ENCODE measurements at regions not wholly inside any gene's neighbourhood (a gene's known extent, or its start where the extent isn't known, plus 50 kb on each side); places are given as distances from the start of the nearest gene placed in this dataset.

DNA sequence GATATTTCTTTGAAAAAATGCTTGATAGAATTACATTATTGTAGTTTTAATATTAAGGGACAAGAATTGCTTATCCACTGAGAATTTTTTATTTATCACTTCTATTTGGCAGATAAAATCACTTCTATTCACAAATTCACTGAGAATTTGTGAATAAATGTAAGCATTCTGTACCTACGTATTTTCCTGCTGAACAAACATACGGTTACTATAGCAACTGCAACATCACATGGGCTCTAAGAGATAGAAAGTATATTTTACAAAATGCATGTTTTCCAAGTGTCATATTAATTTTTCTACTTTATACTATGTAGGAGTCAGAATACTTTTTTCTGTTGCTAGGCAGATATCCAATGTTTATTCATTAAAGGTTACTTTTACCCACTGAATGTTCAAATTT is 166.2 kb downstream of the ZIC1 start:
- Mint-ChIP-seq H3K36me3 (ENCODE audit: low read depth) (no peaks in the 10 kb centered on the region), H3K9me3 (no peaks in the 10 kb centered on the region), H3K27ac (no peak overlapping the region), H3K4me3 (no peak overlapping the region), H3K27me3 (ENCODE audit: insufficient read depth, low read depth, poor library complexity) (no peaks in the 10 kb centered on the region), H3K4me1 (no peaks in the 10 kb centered on the region)
- H3K36me3 ChIP-seq (ENCODE audit: insufficient read depth) = no peaks in the 10 kb centered on the region
- no peaks in the 10 kb centered on the region for H3K27me3 ChIP-seq (ENCODE audit: insufficient read depth)
- H3K4me2 ChIP-seq = no peak overlapping the region
- no peaks in the 10 kb centered on the region for H3F3A ChIP-seq (replicated peaks; ENCODE audit: low read depth)
- no peak for DNase-seq (ENCODE audit: low spot score)
- TF ChIP-seq NANOG (IDR thresholded peaks at IDR 0.05; ENCODE audit: borderline replicate concordance) (no peak), ZNF114 (CRISPR knock-in tag; IDR thresholded peaks at IDR 0.05) (no peak), EZH2phosphoT487 (IDR thresholded peaks at IDR 0.05; ENCODE audit: unreplicated experiment) (no peak), EZH2 (IDR thresholded peaks at IDR 0.05; ENCODE audit: low read depth, unreplicated experiment) (no peak), STAT1 (IDR thresholded peaks at IDR 0.05; ENCODE audit: unreplicated experiment) (no peak), ZNF331 (CRISPR knock-in tag; IDR thresholded peaks at IDR 0.05; ENCODE audit: low read depth) (no peak), JUNB (IDR thresholded peaks at IDR 0.05; ENCODE audit: unreplicated experiment) (no peak), POLR2AphosphoS5 (IDR thresholded peaks at IDR 0.05; ENCODE audit: low read depth) (no peak), CREB1 (CRISPR knock-in tag; IDR thresholded peaks at IDR 0.05; ENCODE audit: low read depth) (no peak)
- TF ChIP-seq, protein P1, sequence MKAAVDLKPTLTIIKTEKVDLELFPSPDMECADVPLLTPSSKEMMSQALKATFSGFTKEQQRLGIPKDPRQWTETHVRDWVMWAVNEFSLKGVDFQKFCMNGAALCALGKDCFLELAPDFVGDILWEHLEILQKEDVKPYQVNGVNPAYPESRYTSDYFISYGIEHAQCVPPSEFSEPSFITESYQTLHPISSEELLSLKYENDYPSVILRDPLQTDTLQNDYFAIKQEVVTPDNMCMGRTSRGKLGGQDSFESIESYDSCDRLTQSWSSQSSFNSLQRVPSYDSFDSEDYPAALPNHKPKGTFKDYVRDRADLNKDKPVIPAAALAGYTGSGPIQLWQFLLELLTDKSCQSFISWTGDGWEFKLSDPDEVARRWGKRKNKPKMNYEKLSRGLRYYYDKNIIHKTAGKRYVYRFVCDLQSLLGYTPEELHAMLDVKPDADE (IDR thresholded peaks at IDR 0.05) = no peak
- TF ChIP-seq, protein P2, sequence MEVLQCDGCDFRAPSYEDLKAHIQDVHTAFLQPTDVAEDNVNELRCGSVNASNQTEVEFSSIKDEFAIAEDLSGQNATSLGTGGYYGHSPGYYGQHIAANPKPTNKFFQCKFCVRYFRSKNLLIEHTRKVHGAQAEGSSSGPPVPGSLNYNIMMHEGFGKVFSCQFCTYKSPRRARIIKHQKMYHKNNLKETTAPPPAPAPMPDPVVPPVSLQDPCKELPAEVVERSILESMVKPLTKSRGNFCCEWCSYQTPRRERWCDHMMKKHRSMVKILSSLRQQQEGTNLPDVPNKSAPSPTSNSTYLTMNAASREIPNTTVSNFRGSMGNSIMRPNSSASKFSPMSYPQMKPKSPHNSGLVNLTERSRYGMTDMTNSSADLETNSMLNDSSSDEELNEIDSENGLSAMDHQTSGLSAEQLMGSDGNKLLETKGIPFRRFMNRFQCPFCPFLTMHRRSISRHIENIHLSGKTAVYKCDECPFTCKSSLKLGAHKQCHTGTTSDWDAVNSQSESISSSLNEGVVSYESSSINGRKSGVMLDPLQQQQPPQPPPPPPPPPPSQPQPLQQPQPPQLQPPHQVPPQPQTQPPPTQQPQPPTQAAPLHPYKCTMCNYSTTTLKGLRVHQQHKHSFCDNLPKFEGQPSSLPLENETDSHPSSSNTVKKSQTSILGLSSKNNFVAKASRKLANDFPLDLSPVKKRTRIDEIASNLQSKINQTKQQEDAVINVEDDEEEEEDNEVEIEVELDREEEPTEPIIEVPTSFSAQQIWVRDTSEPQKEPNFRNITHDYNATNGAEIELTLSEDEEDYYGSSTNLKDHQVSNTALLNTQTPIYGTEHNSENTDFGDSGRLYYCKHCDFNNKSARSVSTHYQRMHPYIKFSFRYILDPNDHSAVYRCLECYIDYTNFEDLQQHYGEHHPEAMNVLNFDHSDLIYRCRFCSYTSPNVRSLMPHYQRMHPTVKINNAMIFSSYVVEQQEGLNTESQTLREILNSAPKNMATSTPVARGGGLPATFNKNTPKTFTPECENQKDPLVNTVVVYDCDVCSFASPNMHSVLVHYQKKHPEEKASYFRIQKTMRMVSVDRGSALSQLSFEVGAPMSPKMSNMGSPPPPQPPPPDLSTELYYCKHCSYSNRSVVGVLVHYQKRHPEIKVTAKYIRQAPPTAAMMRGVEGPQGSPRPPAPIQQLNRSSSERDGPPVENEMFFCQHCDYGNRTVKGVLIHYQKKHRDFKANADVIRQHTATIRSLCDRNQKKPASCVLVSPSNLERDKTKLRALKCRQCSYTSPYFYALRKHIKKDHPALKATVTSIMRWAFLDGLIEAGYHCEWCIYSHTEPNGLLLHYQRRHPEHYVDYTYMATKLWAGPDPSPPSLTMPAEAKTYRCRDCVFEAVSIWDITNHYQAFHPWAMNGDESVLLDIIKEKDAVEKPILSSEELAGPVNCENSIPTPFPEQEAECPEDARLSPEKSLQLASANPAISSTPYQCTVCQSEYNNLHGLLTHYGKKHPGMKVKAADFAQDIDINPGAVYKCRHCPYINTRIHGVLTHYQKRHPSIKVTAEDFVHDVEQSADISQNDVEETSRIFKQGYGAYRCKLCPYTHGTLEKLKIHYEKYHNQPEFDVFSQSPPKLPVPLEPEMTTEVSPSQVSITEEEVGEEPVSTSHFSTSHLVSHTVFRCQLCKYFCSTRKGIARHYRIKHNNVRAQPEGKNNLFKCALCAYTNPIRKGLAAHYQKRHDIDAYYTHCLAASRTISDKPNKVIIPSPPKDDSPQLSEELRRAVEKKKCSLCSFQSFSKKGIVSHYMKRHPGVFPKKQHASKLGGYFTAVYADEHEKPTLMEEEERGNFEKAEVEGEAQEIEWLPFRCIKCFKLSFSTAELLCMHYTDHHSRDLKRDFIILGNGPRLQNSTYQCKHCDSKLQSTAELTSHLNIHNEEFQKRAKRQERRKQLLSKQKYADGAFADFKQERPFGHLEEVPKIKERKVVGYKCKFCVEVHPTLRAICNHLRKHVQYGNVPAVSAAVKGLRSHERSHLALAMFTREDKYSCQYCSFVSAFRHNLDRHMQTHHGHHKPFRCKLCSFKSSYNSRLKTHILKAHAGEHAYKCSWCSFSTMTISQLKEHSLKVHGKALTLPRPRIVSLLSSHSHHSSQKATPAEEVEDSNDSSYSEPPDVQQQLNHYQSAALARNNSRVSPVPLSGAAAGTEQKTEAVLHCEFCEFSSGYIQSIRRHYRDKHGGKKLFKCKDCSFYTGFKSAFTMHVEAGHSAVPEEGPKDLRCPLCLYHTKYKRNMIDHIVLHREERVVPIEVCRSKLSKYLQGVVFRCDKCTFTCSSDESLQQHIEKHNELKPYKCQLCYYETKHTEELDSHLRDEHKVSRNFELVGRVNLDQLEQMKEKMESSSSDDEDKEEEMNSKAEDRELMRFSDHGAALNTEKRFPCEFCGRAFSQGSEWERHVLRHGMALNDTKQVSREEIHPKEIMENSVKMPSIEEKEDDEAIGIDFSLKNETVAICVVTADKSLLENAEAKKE (CRISPR knock-in tag; IDR thresholded peaks at IDR 0.05) = no peak
- TF ChIP-seq, protein P3, sequence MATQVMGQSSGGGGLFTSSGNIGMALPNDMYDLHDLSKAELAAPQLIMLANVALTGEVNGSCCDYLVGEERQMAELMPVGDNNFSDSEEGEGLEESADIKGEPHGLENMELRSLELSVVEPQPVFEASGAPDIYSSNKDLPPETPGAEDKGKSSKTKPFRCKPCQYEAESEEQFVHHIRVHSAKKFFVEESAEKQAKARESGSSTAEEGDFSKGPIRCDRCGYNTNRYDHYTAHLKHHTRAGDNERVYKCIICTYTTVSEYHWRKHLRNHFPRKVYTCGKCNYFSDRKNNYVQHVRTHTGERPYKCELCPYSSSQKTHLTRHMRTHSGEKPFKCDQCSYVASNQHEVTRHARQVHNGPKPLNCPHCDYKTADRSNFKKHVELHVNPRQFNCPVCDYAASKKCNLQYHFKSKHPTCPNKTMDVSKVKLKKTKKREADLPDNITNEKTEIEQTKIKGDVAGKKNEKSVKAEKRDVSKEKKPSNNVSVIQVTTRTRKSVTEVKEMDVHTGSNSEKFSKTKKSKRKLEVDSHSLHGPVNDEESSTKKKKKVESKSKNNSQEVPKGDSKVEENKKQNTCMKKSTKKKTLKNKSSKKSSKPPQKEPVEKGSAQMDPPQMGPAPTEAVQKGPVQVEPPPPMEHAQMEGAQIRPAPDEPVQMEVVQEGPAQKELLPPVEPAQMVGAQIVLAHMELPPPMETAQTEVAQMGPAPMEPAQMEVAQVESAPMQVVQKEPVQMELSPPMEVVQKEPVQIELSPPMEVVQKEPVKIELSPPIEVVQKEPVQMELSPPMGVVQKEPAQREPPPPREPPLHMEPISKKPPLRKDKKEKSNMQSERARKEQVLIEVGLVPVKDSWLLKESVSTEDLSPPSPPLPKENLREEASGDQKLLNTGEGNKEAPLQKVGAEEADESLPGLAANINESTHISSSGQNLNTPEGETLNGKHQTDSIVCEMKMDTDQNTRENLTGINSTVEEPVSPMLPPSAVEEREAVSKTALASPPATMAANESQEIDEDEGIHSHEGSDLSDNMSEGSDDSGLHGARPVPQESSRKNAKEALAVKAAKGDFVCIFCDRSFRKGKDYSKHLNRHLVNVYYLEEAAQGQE (IDR thresholded peaks at IDR 0.05; ENCODE audit: unreplicated experiment) = no peak
- TF ChIP-seq, protein P4, sequence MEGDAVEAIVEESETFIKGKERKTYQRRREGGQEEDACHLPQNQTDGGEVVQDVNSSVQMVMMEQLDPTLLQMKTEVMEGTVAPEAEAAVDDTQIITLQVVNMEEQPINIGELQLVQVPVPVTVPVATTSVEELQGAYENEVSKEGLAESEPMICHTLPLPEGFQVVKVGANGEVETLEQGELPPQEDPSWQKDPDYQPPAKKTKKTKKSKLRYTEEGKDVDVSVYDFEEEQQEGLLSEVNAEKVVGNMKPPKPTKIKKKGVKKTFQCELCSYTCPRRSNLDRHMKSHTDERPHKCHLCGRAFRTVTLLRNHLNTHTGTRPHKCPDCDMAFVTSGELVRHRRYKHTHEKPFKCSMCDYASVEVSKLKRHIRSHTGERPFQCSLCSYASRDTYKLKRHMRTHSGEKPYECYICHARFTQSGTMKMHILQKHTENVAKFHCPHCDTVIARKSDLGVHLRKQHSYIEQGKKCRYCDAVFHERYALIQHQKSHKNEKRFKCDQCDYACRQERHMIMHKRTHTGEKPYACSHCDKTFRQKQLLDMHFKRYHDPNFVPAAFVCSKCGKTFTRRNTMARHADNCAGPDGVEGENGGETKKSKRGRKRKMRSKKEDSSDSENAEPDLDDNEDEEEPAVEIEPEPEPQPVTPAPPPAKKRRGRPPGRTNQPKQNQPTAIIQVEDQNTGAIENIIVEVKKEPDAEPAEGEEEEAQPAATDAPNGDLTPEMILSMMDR (conservative IDR thresholded peaks at IDR 0.05; ENCODE audit: low read depth in 2 of 2) = no peak
- H3K79me2 ChIP-seq (replicated peaks; ENCODE audit: insufficient read depth) = no peaks in the 10 kb centered on the region
- no peak overlapping the region for H2AFZ ChIP-seq
- ATAC-seq = no peak
- no peak overlapping the region for H3K27ac ChIP-seq (ENCODE audit: low read depth)
- no peak overlapping the region for H3K4me3 ChIP-seq
- no peaks in the 10 kb centered on the region for H4K20me1 ChIP-seq (replicated peaks; ENCODE audit: insufficient read depth)
- H3K4me1 ChIP-seq (ENCODE audit: insufficient read depth) = no peaks in the 10 kb centered on the region
- no peaks in the 10 kb centered on the region for H3K9me2 ChIP-seq (ENCODE audit: insufficient read depth)

All from GM23338 (cell line).